Naive thymus-derived CD8-positive, alpha-beta T cell (primary cell): ENCODE measurements at regions not wholly inside any gene's neighbourhood (a gene's known extent, or its start where the extent isn't known, plus 50 kb on each side); places are given as distances from the start of the nearest gene placed in this dataset.
"Not testable (repeated sequence)": the region's sequence is repeated elsewhere in the genome, so short reads cannot be mapped to it uniquely, and the experiment has no call there.

Experiments used
- ATAC-seq, 2 donors: fragments of 150-1000 bp; cut with Tn5 transposase in 1 of 2; sonication (Bioruptor Pico), chemical (Tn5 transposase) in 1 of 2; 1 replicate in 1 of 2; 2 replicates in 1 of 2; pipeline ENCODE4 v1.10.0; 2021; ENCODE audit warnings: mild to moderate bottlenecking in 2 of 2, moderate library complexity in 2 of 2
- POLR2A ChIA-PET: fragments of 350-600 bp; sonication (Branson Sonifier 250); formaldehyde crosslinking; loops from one replicate; lab custom pipeline; 2021; ENCODE audit warnings: antibody characterized with exemption; lab: Charles Lee
- DNase-seq, 10 donors: peaks; one replicate each; pipeline versions ENCODE4 v3.0.0 to v3.0.0-alpha.2; 2020 to 2022
- H3K27ac Mint-ChIP-seq, 10 donors: one replicate each; pipeline ENCODE4 v1.8.0; 2020 to 2022; ENCODE audit warnings: mild to moderate bottlenecking in 10 of 10, mixed read lengths in 10 of 10, moderate library complexity in 4 of 10, inconsistent platforms in 1 of 10
- H3K27me3 Mint-ChIP-seq, 5 donors: one replicate each; pipeline ENCODE4 v1.8.0; 2021 to 2022; ENCODE audit warnings: mixed read lengths in 5 of 5
- H3K36me3 Mint-ChIP-seq, 3 donors: one replicate each; pipeline ENCODE4 v1.8.0; 2020 to 2022; ENCODE audit warnings: mixed read lengths in 3 of 3, mild to moderate bottlenecking in 2 of 3, inconsistent platforms in 1 of 3
- H3K4me1 Mint-ChIP-seq, 4 donors: one replicate each; pipeline ENCODE4 v1.8.0; 2021 to 2022; ENCODE audit warnings: mixed read lengths in 4 of 4
- H3K4me3 Mint-ChIP-seq, 10 donors: one replicate each; pipeline ENCODE4 v1.8.0; 2020 to 2022; ENCODE audit warnings: mild to moderate bottlenecking in 10 of 10, mixed read lengths in 10 of 10, moderate library complexity in 6 of 10, inconsistent platforms in 1 of 10
- H3K9me3 Mint-ChIP-seq, 9 donors: one replicate each; pipeline ENCODE4 v1.8.0; 2020 to 2022; ENCODE audit warnings: mixed read lengths in 9 of 9, mild to moderate bottlenecking in 3 of 9, inconsistent platforms in 1 of 9, moderate library complexity in 1 of 9

DNA sequence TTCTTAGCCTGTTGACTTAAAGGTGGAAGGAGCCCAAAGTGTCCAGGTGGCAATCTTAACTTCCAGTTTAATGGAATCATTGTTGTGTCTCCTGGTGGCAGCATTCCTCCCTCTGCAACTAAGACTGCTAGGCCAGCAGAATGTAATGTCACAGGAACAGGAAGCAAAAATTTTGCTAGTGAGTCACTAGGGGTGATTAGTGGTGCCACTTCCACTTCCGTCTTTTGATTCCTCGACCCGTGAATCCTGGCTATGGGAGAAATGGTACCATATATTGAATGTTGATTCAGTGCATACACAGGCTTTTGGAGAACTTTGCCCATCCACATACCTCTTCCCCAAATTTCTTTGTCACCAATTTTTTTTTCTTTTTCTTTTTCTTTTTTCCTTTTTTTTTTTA is 661.4 kb downstream of the TAF11L14 start:
- ATAC-seq, H3K4me3 Mint-ChIP-seq, H3K9me3 Mint-ChIP-seq, H3K4me1 Mint-ChIP-seq, H3K36me3 Mint-ChIP-seq, POLR2A ChIA-PET, DNase-seq, H3K27ac Mint-ChIP-seq, H3K27me3 Mint-ChIP-seq: not testable (repeated sequence)

DNA sequence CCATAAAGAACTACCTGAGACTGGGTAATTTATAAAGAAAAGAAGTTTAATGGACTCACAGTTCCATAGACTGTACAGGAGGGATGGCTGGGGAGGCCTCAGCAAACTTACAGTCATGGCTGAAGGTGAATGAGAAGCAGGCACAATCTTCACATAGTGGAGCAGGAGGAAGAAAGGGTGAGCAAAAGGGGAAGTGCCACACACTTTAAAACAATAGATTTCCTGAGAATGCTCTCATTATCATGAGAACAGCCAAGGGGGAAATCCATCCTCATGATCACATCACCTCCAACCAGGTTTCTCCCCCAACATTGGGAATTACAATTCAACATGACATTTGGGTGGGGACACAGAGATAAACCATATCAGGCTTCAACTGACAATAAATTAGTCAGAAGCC is 664.9 kb downstream of the TAF11L14 start:
- Mint-ChIP-seq H3K4me3 (no peak overlapping the region), H3K27me3 (no peaks in the 10 kb centered on the region), H3K36me3 (no peaks in the 10 kb centered on the region), H3K4me1 (no peaks in the 10 kb centered on the region), H3K9me3 (peaks cover 0 to 10% (median 1%) of the 10 kb centered on the region in 9 donors), H3K27ac (no peak overlapping the region)
- no peak for DNase-seq
- POLR2A ChIA-PET: no interaction called here
- ATAC-seq: no peak

DNA sequence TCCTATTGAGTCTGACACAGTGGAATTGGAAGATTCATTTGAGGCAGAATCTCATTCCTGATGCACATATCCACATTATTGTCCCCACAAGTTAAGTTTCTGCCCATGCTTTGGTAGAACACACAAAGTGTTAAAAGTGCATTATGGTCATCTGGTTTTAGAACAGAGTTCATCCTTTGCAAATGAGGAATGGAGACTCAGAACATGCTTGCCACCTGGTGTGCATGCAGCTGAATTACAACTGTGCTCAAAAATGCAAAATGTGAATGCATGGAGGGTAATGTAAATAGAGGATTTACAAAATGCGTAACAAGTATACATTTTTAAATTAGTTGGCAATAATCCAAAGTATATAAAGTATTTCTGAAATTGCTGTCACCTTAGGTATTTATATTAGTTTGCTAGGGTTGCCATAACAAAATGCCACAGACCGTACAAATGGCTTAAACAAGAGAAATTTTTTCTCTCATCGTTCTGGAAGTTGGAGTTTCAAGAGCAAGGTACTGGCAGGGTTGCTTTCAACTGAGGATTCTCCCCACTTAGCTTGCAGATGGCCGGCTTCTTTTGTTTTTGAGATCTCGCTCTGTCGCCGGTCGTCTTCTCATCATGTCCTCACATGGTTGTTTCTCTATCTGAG is 671.1 kb downstream of the TAF11L14 start:
- H3K27me3 Mint-ChIP-seq: peaks cover 0 to 1% (median 0%) of the 10 kb centered on the region in 5 donors
- H3K9me3 Mint-ChIP-seq: peaks cover 0 to 15% (median 1%) of the 10 kb centered on the region in 9 donors
- H3K27ac Mint-ChIP-seq: no peak overlapping the region
- POLR2A ChIA-PET: no interaction called here
- no peak for DNase-seq
- ATAC-seq: no peak
- H3K4me1 Mint-ChIP-seq: no peaks in the 10 kb centered on the region
- no peaks in the 10 kb centered on the region for H3K36me3 Mint-ChIP-seq
- H3K4me3 Mint-ChIP-seq: no peak overlapping the region

DNA sequence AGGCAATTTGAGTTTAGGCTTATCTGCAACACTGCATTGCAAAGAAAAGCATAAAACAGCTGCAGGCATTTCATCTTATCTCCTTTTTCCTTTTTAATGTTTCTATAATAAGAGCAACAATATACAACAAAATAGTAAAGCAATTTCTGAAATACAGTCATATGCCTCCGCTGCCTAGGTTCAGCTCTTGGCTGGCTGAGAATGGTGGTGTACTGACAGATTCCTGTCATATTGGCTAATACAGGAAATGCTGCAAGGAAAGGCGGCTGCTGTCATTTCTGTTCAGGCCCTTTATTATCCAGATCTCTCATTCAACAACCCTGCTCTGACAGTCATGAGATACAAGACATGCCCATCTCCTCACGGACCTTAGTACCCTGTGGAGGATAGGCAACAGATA is 677.0 kb downstream of the TAF11L14 start:
- peaks cover 0 to 1% (median 0%) of the 10 kb centered on the region in 5 donors for H3K27me3 Mint-ChIP-seq
- no peak for DNase-seq
- POLR2A ChIA-PET: no interaction called here
- H3K4me1 Mint-ChIP-seq: no peaks in the 10 kb centered on the region
- H3K4me3 Mint-ChIP-seq: no peak overlapping the region
- peaks cover 0 to 10% (median 1%) of the 10 kb centered on the region in 9 donors for H3K9me3 Mint-ChIP-seq
- H3K27ac Mint-ChIP-seq: no peak overlapping the region
- ATAC-seq: no peak
- no peaks in the 10 kb centered on the region for H3K36me3 Mint-ChIP-seq

DNA sequence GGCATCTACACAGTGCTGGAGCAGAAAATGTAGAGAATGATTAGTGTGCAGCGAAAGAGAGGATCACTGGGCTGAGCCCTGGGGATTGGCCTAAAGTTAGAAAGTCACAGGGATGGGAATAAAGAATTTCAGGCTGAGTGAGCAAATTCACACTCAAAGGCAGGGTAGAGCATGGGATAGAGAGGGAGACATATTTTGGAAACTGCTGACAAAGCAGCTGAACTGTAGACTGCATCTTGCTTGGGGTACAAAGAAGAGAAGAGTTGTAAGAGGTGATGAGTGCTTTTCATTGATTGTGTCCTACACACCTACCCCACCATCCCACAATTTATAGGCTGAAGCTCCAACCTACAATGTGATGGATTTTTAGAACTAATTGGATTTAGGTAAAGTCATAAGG is 677.8 kb downstream of the TAF11L14 start:
- POLR2A ChIA-PET: no interaction called here
- DNase-seq (no peak), ATAC-seq (no peak)
- no peaks in the 10 kb centered on the region for H3K36me3 Mint-ChIP-seq
- H3K4me1 Mint-ChIP-seq: no peaks in the 10 kb centered on the region
- no peak overlapping the region for H3K27ac Mint-ChIP-seq
- H3K27me3 Mint-ChIP-seq: peaks cover 0 to 1% (median 0%) of the 10 kb centered on the region in 5 donors
- H3K4me3 Mint-ChIP-seq: no peak overlapping the region
- H3K9me3 Mint-ChIP-seq: peaks cover 0 to 10% (median 0%) of the 10 kb centered on the region in 9 donors

DNA sequence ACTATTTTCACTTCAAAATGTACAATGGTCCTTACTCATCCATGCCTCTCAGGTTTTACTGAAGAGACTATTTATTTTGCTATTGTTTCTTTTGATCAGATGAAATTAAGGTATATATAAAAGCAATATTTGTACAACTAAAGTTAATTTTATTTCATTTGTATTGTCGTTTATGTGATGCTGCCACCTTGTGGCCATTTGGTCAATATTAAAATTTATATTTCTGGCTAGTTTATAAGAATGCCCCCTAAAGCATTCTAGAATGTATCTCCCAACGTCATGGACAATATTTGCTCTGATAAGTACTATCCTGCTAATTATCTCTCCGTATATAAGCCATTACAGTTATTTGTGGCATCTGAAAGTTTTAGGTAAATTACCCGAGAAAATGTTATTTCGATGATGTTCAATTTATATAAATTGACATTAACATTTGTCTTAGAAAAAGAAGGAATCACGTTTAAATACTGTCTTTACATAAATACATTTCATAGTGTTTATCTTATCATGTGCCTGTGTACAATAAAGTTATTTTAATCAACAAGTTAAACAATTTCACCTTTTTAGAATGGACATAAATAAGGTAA is 680.0 kb downstream of the TAF11L14 start:
- Mint-ChIP-seq H3K9me3 (peaks cover 0 to 6% (median 0%) of the 10 kb centered on the region in 9 donors), H3K27ac (no peak overlapping the region), H3K27me3 (no peaks in the 10 kb centered on the region), H3K4me1 (no peaks in the 10 kb centered on the region), H3K4me3 (no peak overlapping the region), H3K36me3 (no peaks in the 10 kb centered on the region)
- POLR2A ChIA-PET: no interaction called here
- no peak for ATAC-seq
- no peak for DNase-seq

DNA sequence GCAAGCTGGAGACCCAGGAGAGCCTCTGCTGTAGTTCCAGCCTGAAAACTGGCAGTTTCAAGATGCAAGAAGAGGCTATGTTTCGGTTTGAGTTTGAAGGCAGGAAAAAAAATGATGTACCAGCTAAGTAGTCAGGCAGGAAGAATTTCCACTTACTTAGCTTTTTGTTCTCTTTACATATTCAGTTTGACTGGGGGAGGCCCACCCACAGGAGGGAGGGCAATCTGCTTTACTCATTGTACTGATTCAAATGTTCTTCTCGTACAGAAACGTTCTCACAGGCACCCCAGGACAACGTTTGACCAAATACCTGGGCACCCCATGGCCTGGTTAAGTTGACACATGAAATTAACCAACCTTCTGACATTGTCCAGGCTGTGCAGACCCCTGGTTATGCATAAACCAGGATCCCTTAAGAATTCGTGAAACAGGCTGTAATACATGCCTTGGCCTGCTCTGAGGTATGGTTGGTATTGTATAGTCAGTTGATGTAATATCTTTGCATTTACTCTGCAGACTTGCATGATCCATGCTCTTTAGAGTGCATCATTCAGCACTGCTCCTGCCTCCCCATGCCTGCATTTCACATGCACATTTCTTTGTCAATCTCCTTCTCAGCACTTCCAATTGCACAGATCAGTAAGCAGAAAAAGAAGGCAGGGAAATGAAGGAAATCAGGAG is 687.1 kb downstream of the TAF11L14 start:
- no peak for DNase-seq
- Mint-ChIP-seq H3K36me3 (no peaks in the 10 kb centered on the region), H3K4me1 (no peaks in the 10 kb centered on the region), H3K27ac (no peak overlapping the region), H3K27me3 (no peaks in the 10 kb centered on the region), H3K9me3 (peaks cover 0 to 10% (median 0%) of the 10 kb centered on the region in 9 donors), H3K4me3 (no peak overlapping the region)
- POLR2A ChIA-PET: no interaction called here
- no peak for ATAC-seq

DNA sequence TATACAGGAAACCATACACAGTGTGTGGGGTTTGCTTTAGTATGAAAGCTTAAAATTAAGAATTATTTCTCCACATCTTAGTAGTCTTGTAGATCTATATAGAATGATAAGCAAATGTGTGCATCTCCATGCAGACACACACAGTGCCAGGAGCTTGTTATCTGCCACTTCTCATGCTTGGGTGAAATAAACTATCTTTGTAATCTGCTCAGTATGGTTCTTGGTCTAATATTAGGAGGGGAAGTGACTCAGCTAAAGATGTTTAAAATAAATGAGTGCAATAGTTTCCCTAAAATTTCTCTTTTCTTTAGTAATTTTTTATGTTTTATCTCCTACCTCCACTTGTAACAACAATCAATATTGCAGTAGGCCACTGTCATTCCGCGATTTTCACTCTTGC is 689.6 kb downstream of the TAF11L14 start:
- Mint-ChIP-seq H3K36me3 (no peaks in the 10 kb centered on the region), H3K4me3 (no peak overlapping the region), H3K27me3 (no peaks in the 10 kb centered on the region), H3K27ac (no peak overlapping the region), H3K9me3 (peaks cover 0 to 10% (median 0%) of the 10 kb centered on the region in 9 donors), H3K4me1 (no peaks in the 10 kb centered on the region)
- POLR2A ChIA-PET: no interaction called here
- ATAC-seq (no peak), DNase-seq (no peak)

DNA sequence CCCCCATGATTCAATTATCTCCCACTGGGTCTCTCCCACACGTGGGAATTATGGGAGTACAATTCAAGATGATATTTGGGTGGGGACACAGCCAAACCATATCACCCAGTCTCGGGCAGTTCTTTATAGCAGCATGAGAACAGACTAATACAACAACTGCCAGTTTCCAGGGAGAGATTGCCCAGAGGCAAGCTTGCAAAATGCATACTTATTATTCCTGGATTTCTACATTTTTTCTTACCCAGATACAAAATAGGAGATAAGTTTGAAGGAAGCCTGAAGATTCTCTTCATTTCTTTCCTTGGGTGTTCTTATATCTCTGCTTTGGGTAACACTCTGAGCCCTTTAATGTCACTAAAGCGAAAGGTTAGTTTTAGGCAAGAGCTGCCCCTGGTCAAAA is 691.2 kb downstream of the TAF11L14 start:
- POLR2A ChIA-PET: no interaction called here
- no peaks in the 10 kb centered on the region for H3K27me3 Mint-ChIP-seq
- H3K4me3 Mint-ChIP-seq: no peak overlapping the region
- peaks cover 0 to 10% (median 0%) of the 10 kb centered on the region in 9 donors for H3K9me3 Mint-ChIP-seq
- no peaks in the 10 kb centered on the region for H3K4me1 Mint-ChIP-seq
- DNase-seq (no peak), ATAC-seq (no peak)
- H3K27ac Mint-ChIP-seq: no peak overlapping the region
- H3K36me3 Mint-ChIP-seq: no peaks in the 10 kb centered on the region

DNA sequence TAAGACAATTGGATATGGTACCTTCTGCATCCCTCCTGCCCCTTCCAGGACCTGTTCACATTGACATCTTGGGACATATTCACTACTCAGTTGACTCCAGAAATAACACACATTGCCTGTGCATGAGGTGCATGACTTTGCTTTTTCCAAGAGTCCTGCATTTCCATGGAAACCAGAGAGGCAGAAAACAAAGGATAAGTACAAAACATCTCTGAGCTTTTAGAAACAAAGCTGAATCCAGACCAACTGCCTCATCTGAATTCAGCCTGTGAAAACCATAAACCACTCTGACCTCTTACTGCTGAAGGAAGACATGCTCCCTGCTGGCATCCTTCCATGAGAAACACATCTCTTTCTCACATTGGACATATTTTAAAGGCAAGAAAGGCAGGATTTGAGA is 695.1 kb downstream of the TAF11L14 start:
- Mint-ChIP-seq H3K9me3 (peaks cover 0 to 10% (median 4%) of the 10 kb centered on the region in 9 donors), H3K27me3 (no peaks in the 10 kb centered on the region), H3K27ac (no peak overlapping the region), H3K4me1 (no peaks in the 10 kb centered on the region), H3K36me3 (no peaks in the 10 kb centered on the region), H3K4me3 (no peak overlapping the region)
- no peak for ATAC-seq
- POLR2A ChIA-PET: no interaction called here
- no peak for DNase-seq

DNA sequence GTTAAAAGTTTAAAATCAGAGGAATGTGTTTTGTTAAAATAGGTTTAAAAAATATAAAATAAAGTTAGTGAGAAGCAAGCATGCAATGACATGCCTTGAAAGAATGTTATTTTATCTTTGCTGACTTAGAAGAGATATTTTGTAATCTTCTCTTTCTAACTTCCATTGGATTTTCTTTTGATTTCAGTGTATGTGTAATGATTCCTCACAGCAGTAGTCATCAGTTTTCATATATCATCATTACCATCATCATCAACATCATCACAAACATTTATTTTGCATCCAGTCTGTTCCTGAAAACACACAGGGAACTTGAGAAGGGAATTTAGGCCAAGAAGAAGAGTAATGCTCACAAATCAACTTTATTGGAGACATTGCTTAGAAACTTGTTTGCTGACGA is 699.6 kb downstream of the TAF11L14 start:
- DNase-seq (no peak), ATAC-seq (no peak)
- peaks cover 0 to 10% (median 0%) of the 10 kb centered on the region in 9 donors for H3K9me3 Mint-ChIP-seq
- no peaks in the 10 kb centered on the region for H3K36me3 Mint-ChIP-seq
- H3K27me3 Mint-ChIP-seq: no peaks in the 10 kb centered on the region
- H3K4me1 Mint-ChIP-seq: no peaks in the 10 kb centered on the region
- POLR2A ChIA-PET: no interaction called here
- H3K4me3 Mint-ChIP-seq: no peak overlapping the region
- no peak overlapping the region for H3K27ac Mint-ChIP-seq

DNA sequence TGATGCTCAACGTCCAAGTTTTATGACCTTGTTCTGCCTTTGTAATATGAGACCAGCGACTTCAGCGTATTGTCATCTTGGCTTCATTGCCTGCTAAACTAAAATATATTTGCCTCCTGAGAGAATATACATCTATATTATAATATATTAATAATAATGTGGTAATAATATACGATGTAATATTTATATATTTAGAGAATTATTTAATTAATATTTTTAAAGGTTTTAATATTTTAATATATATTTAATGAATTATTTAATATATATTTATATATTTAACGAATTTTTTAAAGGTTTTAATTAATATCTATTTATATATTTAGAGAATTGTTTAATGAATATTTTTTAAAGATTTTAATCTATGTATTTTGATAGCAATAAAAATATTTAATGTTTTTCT is 700.7 kb downstream of the TAF11L14 start:
- ATAC-seq: no peak
- H3K4me3 Mint-ChIP-seq: no peak overlapping the region
- H3K4me1 Mint-ChIP-seq: no peaks in the 10 kb centered on the region
- no peak overlapping the region for H3K27ac Mint-ChIP-seq
- H3K9me3 Mint-ChIP-seq: peaks cover 0 to 10% (median 0%) of the 10 kb centered on the region in 9 donors
- DNase-seq: no peak
- no peaks in the 10 kb centered on the region for H3K27me3 Mint-ChIP-seq
- POLR2A ChIA-PET: no interaction called here
- H3K36me3 Mint-ChIP-seq: no peaks in the 10 kb centered on the region

DNA sequence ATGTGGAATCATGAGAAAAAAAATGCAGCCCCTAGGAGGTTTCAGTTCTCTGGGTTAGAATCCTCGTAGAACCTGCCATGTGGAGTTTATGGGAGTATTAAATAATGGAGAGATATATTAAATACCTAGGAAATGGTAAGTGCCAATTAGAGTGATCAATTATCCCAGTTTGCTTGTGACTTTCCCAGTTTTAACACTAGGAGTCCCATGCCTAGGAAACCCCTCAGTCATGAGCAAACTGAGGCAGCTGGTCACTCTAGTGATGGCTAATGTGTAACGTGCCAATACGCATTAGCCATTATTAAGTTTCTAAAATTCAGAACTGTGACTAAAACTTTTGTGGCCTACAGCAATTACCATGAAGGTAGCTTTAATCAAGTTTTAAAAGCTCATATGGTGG is 720.6 kb downstream of the TAF11L14 start:
- peaks cover 0 to 16% (median 3%) of the 10 kb centered on the region in 9 donors for H3K9me3 Mint-ChIP-seq
- ATAC-seq: no peak

More for the DNA sequence above, 720.6 kb downstream of the TAF11L14 start:
- Mint-ChIP-seq H3K4me3 (no peak overlapping the region), H3K36me3 (no peaks in the 10 kb centered on the region), H3K27ac (no peak overlapping the region), H3K27me3 (no peaks in the 10 kb centered on the region), H3K4me1 (no peaks in the 10 kb centered on the region)
- no peak for DNase-seq
- POLR2A ChIA-PET: no interaction called here
